ENCODE measurements at regions not wholly inside any gene's neighbourhood (a gene's known extent, or its start where the extent isn't known, plus 50 kb on each side); places are given as distances from the start of the nearest gene placed in this dataset.

- peak in 1 of 3 experiments; percentile 42 for DNase-seq (ENCODE audit: low read depth in 2 of 3, low spot score in 2 of 3)
Observed at GRCh38 chr6:149212892-149213801, 104.4 kb upstream of the TAB2 start.

GRCh38 chr6:149213829-149214228 is 103.7 kb upstream of the TAB2 start:
- no peak for DNase-seq (ENCODE audit: low read depth in 2 of 3, low spot score in 2 of 3)

GRCh38 chr6:149216459-149216858 is 101.1 kb upstream of the TAB2 start:
- no peak for DNase-seq (ENCODE audit: low read depth in 2 of 3, low spot score in 2 of 3)

GRCh38 chr6:149217466-149217888 is 100.0 kb upstream of the TAB2 start:
- DNase-seq (ENCODE audit: low read depth in 2 of 3, low spot score in 2 of 3): no peak

GRCh38 chr6:149218471-149218870 is 99.0 kb upstream of the TAB2 start:
- DNase-seq (ENCODE audit: low read depth in 2 of 3, low spot score in 2 of 3): no peak

GRCh38 chr6:149218915-149219314 is 98.6 kb upstream of the TAB2 start:
- no peak for DNase-seq (ENCODE audit: low read depth in 2 of 3, low spot score in 2 of 3)

- no peak for DNase-seq (ENCODE audit: low read depth in 2 of 3, low spot score in 2 of 3)
Observed at GRCh38 chr6:149220882-149221773, 96.4 kb upstream of the TAB2 start.

GRCh38 chr6:149221774-149222070 is 95.8 kb upstream of the TAB2 start:
- DNase-seq (ENCODE audit: low read depth in 2 of 3, low spot score in 2 of 3): no peak

- no peak for DNase-seq (ENCODE audit: low read depth in 2 of 3, low spot score in 2 of 3)
Observed at GRCh38 chr6:149223120-149223903, 94.2 kb upstream of the TAB2 start.

- no peak for DNase-seq (ENCODE audit: low read depth in 2 of 3, low spot score in 2 of 3)
Observed at GRCh38 chr6:149223904-149224351, 93.6 kb upstream of the TAB2 start.

- DNase-seq (ENCODE audit: low read depth in 2 of 3, low spot score in 2 of 3): no peak
Observed at GRCh38 chr6:149224399-149224798, 93.1 kb upstream of the TAB2 start.

GRCh38 chr6:149225370-149225769 is 92.1 kb upstream of the TAB2 start:
- DNase-seq (ENCODE audit: low read depth in 2 of 3, low spot score in 2 of 3): no peak

- no peak for DNase-seq (ENCODE audit: low read depth in 2 of 3, low spot score in 2 of 3)
Observed at GRCh38 chr6:149225946-149226345, 91.6 kb upstream of the TAB2 start.

GRCh38 chr6:149227796-149228195 is 89.7 kb upstream of the TAB2 start:
- no peak for DNase-seq (ENCODE audit: low read depth in 2 of 3, low spot score in 2 of 3)

- DNase-seq (ENCODE audit: low read depth in 2 of 3, low spot score in 2 of 3): no peak
Observed at GRCh38 chr6:149228311-149228955, 89.1 kb upstream of the TAB2 start.

- no peak for DNase-seq (ENCODE audit: low read depth in 2 of 3, low spot score in 2 of 3)
Observed at GRCh38 chr6:149229096-149229495, 88.4 kb upstream of the TAB2 start.

- DNase-seq (ENCODE audit: low read depth in 2 of 3, low spot score in 2 of 3): no peak
Observed at GRCh38 chr6:149230712-149231460, 86.6 kb upstream of the TAB2 start.

- no peak for DNase-seq (ENCODE audit: low read depth in 2 of 3, low spot score in 2 of 3)
Observed at GRCh38 chr6:149231778-149232177, 85.7 kb upstream of the TAB2 start.

GRCh38 chr6:149233056-149233715 is 84.3 kb upstream of the TAB2 start:
- DNase-seq (ENCODE audit: low read depth in 2 of 3, low spot score in 2 of 3): peak in 2 of 3 experiments; percentile 34 to 41

Data from activated CD8-positive, alpha-beta memory T cell treated with anti-CD3 and anti-CD28 coated beads for 48 hours (primary cell).